ENCODE measurements at regions not wholly inside any gene's neighbourhood (a gene's known extent, or its start where the extent isn't known, plus 50 kb on each side); places are given as distances from the start of the nearest gene placed in this dataset.

DNA sequence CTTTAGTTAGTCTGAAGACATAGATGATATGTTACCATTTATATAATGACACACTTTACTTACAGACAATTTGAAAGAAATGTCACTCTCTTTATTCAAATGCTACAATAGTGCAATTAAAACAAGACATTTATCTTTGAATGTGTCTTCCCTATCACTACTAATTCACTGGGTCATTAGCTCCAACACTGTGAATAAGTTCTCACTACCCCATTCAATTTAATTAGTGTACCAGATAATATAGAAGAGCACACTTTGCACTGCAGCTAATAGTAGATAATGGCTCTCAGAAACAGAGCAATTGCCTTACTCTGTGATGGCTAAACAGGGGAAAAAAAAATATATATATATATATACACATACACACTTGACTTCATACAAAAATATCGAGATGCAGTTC lies 497.0 kb downstream of the DTWD2 start:
- H3K27me3 Mint-ChIP-seq (ENCODE audit: insufficient read depth, low read depth): no peaks in the 10 kb centered on the region
- peaks cover 15% of the 10 kb centered on the region for H3K4me1 ChIP-seq
- H3K9ac ChIP-seq: no peak overlapping the region
- peaks cover 13% of the 10 kb centered on the region for H3F3A ChIP-seq (ENCODE audit: low read depth)
- no peaks in the 10 kb centered on the region for H3K36me3 ChIP-seq
- DNase-seq (ENCODE audit: low spot score): no peak
- TF ChIP-seq EZH2 (IDR thresholded peaks at IDR 0.05): no peak
- TF ChIP-seq, protein P1, sequence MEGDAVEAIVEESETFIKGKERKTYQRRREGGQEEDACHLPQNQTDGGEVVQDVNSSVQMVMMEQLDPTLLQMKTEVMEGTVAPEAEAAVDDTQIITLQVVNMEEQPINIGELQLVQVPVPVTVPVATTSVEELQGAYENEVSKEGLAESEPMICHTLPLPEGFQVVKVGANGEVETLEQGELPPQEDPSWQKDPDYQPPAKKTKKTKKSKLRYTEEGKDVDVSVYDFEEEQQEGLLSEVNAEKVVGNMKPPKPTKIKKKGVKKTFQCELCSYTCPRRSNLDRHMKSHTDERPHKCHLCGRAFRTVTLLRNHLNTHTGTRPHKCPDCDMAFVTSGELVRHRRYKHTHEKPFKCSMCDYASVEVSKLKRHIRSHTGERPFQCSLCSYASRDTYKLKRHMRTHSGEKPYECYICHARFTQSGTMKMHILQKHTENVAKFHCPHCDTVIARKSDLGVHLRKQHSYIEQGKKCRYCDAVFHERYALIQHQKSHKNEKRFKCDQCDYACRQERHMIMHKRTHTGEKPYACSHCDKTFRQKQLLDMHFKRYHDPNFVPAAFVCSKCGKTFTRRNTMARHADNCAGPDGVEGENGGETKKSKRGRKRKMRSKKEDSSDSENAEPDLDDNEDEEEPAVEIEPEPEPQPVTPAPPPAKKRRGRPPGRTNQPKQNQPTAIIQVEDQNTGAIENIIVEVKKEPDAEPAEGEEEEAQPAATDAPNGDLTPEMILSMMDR (IDR thresholded peaks at IDR 0.05): no peak
- TF ChIP-seq EZH2phosphoT487 (IDR thresholded peaks at IDR 0.05): no peak
- H3K4me2 ChIP-seq: no peak overlapping the region
- H3K9me3 ChIP-seq (ENCODE audit: low read depth): no peaks in the 10 kb centered on the region
- H3K4me3 Mint-ChIP-seq: no peak overlapping the region
- H3K27me3 ChIP-seq: no peaks in the 10 kb centered on the region
- H3K79me2 ChIP-seq (ENCODE audit: low read depth): no peaks in the 10 kb centered on the region
- no peaks in the 10 kb centered on the region for H3K36me3 Mint-ChIP-seq
- peaks cover 10% of the 10 kb centered on the region for H3K4me1 Mint-ChIP-seq
- H3K27ac Mint-ChIP-seq: no peak overlapping the region
- no peaks in the 10 kb centered on the region for H3K9me3 Mint-ChIP-seq
- H2AFZ ChIP-seq (replicated peaks): no peak overlapping the region
- no peak overlapping the region for H3K27ac ChIP-seq
- H4K20me1 ChIP-seq (ENCODE audit: low read depth): no peaks in the 10 kb centered on the region
- no peak overlapping the region for H3K4me3 ChIP-seq

DNA sequence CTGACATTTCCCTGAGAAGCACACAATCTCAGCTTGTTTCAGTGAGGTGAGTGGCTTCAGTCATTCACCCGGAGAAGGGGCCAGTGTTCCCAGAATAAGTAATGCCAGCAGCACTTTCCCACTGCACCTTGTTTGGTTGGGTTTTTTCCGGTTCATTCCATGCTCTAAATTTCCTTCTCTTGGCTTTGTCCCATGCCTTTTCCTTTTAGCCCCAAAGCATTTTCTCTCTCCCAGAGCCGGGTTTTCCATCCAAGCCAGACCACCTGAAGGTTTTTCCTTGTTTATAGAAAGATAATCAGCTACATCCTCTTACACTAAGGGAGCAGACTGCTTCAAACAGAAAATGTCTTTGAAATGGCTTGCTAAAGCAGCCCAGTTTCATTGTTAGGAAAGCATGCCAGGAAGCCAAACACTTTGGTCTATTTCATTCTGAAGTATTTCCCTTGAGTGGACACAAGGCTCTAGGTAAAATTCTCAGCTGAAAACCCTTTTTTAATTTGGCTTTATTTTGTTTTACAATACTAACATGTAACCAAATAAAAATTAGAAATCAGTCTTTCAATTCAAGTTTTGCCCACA lies 501.6 kb downstream of the DTWD2 start:
- Mint-ChIP-seq H3K4me3 (no peak overlapping the region), H3K4me1 (peaks cover 12% of the 10 kb centered on the region), H3K36me3 (no peaks in the 10 kb centered on the region), H3K9me3 (peaks cover 7% of the 10 kb centered on the region), H3K27ac (no peak overlapping the region), H3K27me3 (ENCODE audit: insufficient read depth, low read depth) (no peaks in the 10 kb centered on the region)
- Histone ChIP-seq H2AFZ (replicated peaks) (peak overlapping the region; percentile 95), H3F3A (ENCODE audit: low read depth) (peaks cover 19% of the 10 kb centered on the region), H3K4me1 (peaks cover 25% of the 10 kb centered on the region), H3K36me3 (no peaks in the 10 kb centered on the region), H3K4me2 (peak overlapping the region; percentile 7), H3K27ac (peak overlapping the region; percentile 71), H3K9me3 (ENCODE audit: low read depth) (peaks cover 5% of the 10 kb centered on the region), H3K9ac (no peak overlapping the region), H3K4me3 (no peak overlapping the region), H4K20me1 (ENCODE audit: low read depth) (no peaks in the 10 kb centered on the region), H3K27me3 (no peaks in the 10 kb centered on the region), H3K79me2 (ENCODE audit: low read depth) (no peaks in the 10 kb centered on the region)
- peak; percentile 36 for DNase-seq (ENCODE audit: low spot score)
- TF ChIP-seq, protein P1 (IDR thresholded peaks at IDR 0.05): no peak
- TF ChIP-seq EZH2phosphoT487 (IDR thresholded peaks at IDR 0.05): no peak
- TF ChIP-seq EZH2 (IDR thresholded peaks at IDR 0.05): no peak

- H3K4me1 Mint-ChIP-seq: no peaks in the 10 kb centered on the region
- Histone ChIP-seq H3K4me1 (no peaks in the 10 kb centered on the region), H3K79me2 (ENCODE audit: low read depth) (no peaks in the 10 kb centered on the region), H3K9me3 (ENCODE audit: low read depth) (no peaks in the 10 kb centered on the region), H4K20me1 (ENCODE audit: low read depth) (no peaks in the 10 kb centered on the region), H3F3A (ENCODE audit: low read depth) (no peaks in the 10 kb centered on the region), H3K27ac (no peak overlapping the region), H3K9ac (no peak overlapping the region), H3K27me3 (no peaks in the 10 kb centered on the region), H3K36me3 (no peaks in the 10 kb centered on the region), H2AFZ (replicated peaks) (no peak overlapping the region), H3K4me3 (no peak overlapping the region), H3K4me2 (no peak overlapping the region)
- TF ChIP-seq, protein P1 (IDR thresholded peaks at IDR 0.05): no peak
- TF ChIP-seq EZH2phosphoT487 (IDR thresholded peaks at IDR 0.05): no peak
- no peak for TF ChIP-seq EZH2 (IDR thresholded peaks at IDR 0.05)
- no peak overlapping the region for H3K4me3 Mint-ChIP-seq
- H3K27me3 Mint-ChIP-seq (ENCODE audit: insufficient read depth, low read depth): no peaks in the 10 kb centered on the region
- H3K36me3 Mint-ChIP-seq: no peaks in the 10 kb centered on the region
- peaks cover 23% of the 10 kb centered on the region for H3K9me3 Mint-ChIP-seq
- no peak for DNase-seq (ENCODE audit: low spot score)
- no peak overlapping the region for H3K27ac Mint-ChIP-seq
These were observed 509.1 kb downstream of the DTWD2 start for GRCh38 chr5:118479285-118479684.

All from neural progenitor cell (in vitro differentiated cells).